CD4-positive, CD25-positive, alpha-beta regulatory T cell (primary cell): ENCODE measurements at regions not wholly inside any gene's neighbourhood (a gene's known extent, or its start where the extent isn't known, plus 50 kb on each side); places are given as distances from the start of the nearest gene placed in this dataset.

Experiments
- ATAC-seq, 2 donors: fragments of 150-1000 bp; cut with Tn5 transposase; one replicate each; pipeline ENCODE4 v1.10.0; 2021; ENCODE audit warnings: low read depth in 2 of 2, moderate number of reproducible peaks in 2 of 2, moderate library complexity in 1 of 2
- DNase-seq, 3 donors: peaks; one replicate each; pipeline versions ENCODE4 v3.0.0 to v3.0.0-alpha.2; 2012 to 2022; ENCODE audit warnings: mixed read lengths in 1 of 3
- H3K27ac ChIP-seq: one replicate; pipeline ENCODE4 v1.7.0; 2013; ENCODE audit warnings: mild to moderate bottlenecking, low read length; ENCODE audit not compliant: insufficient read depth, poor library complexity, severe bottlenecking
- H3K27me3 ChIP-seq: one replicate; pipeline ENCODE4 v1.7.0; 2013; ENCODE audit warnings: low read length; ENCODE audit not compliant: control insufficient read depth, insufficient read depth
- H3K36me3 ChIP-seq: one replicate; pipeline ENCODE4 v1.7.0; 2013; ENCODE audit warnings: mild to moderate bottlenecking, low read length, moderate library complexity; ENCODE audit not compliant: control insufficient read depth, insufficient read depth
- H3K4me1 ChIP-seq: 2 replicates; pipeline ENCODE4 v1.7.0; 2013; ENCODE audit warnings: mild to moderate bottlenecking, low read length; ENCODE audit not compliant: insufficient read depth, control insufficient read depth, poor library complexity, severe bottlenecking
- H3K4me3 ChIP-seq: one replicate; pipeline ENCODE4 v1.7.0; 2013; ENCODE audit warnings: low read depth, mild to moderate bottlenecking, low read length, moderate library complexity
- H3K9me3 ChIP-seq, 2 experiments: 1 replicate in 1 of 2; 2 replicates in 1 of 2; pipeline ENCODE4 v1.7.0; 2013; ENCODE audit warnings: low read length in 2 of 2, mild to moderate bottlenecking in 1 of 2, moderate library complexity in 1 of 2; ENCODE audit not compliant: control insufficient read depth in 2 of 2
- H3K27ac Mint-ChIP-seq, 3 donors: one replicate each; pipeline ENCODE4 v1.8.0; 2020 to 2022; ENCODE audit warnings: mild to moderate bottlenecking in 3 of 3, mixed read lengths in 3 of 3, moderate library complexity in 2 of 3
- H3K27me3 Mint-ChIP-seq: one replicate; pipeline ENCODE4 v1.8.0; 2022; ENCODE audit warnings: mild to moderate bottlenecking, mixed read lengths
- H3K36me3 Mint-ChIP-seq: one replicate; pipeline ENCODE4 v1.8.0; 2020; ENCODE audit warnings: mixed read lengths
- H3K4me1 Mint-ChIP-seq, 4 donors: one replicate each; pipeline ENCODE4 v1.8.0; 2020 to 2022; ENCODE audit warnings: mixed read lengths in 4 of 4, mild to moderate bottlenecking in 1 of 4
- H3K4me3 Mint-ChIP-seq, 4 donors: one replicate each; pipeline ENCODE4 v1.8.0; 2020 to 2022; ENCODE audit warnings: mild to moderate bottlenecking in 4 of 4, mixed read lengths in 4 of 4, moderate library complexity in 3 of 4
- H3K9me3 Mint-ChIP-seq, 7 donors: one replicate each; pipeline ENCODE4 v1.8.0; 2020 to 2022; ENCODE audit warnings: mixed read lengths in 7 of 7, mild to moderate bottlenecking in 3 of 7, moderate library complexity in 2 of 7

DNA sequence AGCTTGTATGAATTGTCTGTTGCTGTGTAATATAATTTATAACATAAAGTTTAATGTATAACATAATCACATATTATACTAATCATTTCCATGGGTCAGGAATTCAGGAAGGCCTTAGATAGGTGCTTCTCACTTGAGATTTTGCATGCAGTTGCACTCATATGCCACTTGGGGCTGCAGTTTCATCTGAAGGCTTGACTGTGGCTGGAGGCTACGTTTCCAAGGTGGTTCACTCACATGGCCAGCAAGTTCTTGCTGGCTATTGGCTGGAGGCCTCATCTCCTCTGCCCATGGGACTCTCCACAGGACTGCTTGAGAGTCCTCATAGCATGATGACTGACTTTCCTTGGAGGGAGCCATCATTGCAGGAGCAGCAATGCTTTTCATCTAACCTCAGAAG, 53.4 kb upstream of the STX18 start:
- Mint-ChIP-seq H3K9me3 (peaks cover 0 to 16% (median 8%) of the 10 kb centered on the region in 7 donors), H3K4me1 (peaks cover 0 to 3% (median 0%) of the 10 kb centered on the region in 4 donors), H3K27me3 (no peaks in the 10 kb centered on the region), H3K36me3 (peaks cover 41% of the 10 kb centered on the region), H3K4me3 (no peak overlapping the region), H3K27ac (no peak overlapping the region)
- ATAC-seq (no peak), DNase-seq (no peak)
- peaks cover 8 to 11% of the 10 kb centered on the region in 2 experiments for H3K9me3 ChIP-seq
- H3K4me1 ChIP-seq = no peaks in the 10 kb centered on the region
- H3K27ac ChIP-seq = no peak overlapping the region
- no peaks in the 10 kb centered on the region for H3K36me3 ChIP-seq
- H3K27me3 ChIP-seq = no peaks in the 10 kb centered on the region
- H3K4me3 ChIP-seq = no peak overlapping the region

DNA sequence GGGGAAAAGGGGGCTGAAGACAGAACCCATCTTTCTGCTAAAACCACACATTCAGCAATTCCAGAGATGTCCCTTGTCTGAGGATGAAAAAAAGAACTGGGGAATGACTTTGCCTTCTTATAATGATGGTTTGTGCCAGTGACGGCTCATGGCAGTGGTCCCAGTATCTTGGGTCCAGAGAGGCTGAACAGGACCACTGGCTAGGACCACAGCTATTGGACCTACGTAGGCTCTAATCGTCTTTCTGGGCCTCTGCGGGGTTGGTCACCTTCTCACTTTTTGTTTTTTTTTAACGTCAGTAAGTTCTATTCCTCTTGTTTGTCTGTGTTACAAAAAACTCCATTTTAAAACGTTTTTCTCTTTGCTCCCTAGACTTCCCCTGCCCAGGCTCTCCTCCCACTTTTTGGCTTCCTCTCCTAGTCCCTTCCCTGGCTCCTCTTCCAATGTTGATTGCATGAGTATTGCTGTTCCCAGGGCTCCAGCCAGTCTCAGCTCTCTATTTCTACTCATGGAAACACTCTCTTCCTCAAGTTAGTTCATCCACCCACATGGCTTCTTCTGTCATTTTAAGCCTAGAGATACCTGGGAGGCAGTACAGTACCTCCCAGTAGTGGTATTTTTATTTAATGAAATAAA, 52.6 kb upstream of the STX18 start:
- Mint-ChIP-seq H3K27me3 (no peaks in the 10 kb centered on the region), H3K4me3 (no peak overlapping the region), H3K27ac (no peak overlapping the region), H3K4me1 (no peaks in the 10 kb centered on the region), H3K9me3 (peaks cover 0 to 16% (median 8%) of the 10 kb centered on the region in 7 donors), H3K36me3 (peaks cover 42% of the 10 kb centered on the region)
- no peak for DNase-seq
- no peak for ATAC-seq
- no peak overlapping the region for H3K4me3 ChIP-seq
- no peaks in the 10 kb centered on the region for H3K36me3 ChIP-seq
- peaks cover 8 to 11% of the 10 kb centered on the region in 2 experiments for H3K9me3 ChIP-seq
- H3K27ac ChIP-seq = no peak overlapping the region
- H3K4me1 ChIP-seq = no peaks in the 10 kb centered on the region
- no peaks in the 10 kb centered on the region for H3K27me3 ChIP-seq

DNA sequence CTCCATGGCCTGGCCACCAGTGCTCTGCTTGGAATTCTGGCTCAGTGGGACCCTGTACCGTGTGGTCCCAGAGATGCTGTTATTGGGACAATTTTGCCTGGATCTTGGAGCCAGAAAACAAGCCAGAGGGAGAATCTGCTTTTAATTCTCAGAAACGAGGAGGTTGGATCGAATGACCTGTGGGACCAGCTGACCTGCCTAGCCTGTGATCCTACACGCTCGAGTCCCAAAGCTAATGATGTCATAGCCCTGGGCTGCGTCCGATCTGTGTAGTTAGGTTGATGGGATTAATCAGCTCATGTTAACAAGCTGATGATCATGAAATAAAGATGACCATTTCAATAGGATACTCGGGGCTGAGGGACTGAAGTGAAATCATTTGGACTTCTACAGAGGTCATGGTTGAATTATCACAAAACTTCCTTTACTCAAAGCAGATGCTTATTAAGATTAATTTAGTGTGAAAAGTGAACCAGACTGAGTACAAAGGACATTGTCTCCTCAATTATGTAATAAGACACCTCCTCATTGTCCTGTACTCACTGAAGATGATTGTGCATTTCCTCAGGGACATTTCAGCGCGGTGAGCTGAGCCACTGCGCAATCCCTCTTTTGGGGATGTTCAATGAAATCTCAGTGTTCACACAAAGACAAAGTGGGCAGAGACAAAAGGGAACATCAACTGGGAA, 51.9 kb upstream of the STX18 start:
- DNase-seq (no peak), ATAC-seq (no peak)
- peaks cover 42% of the 10 kb centered on the region for H3K36me3 Mint-ChIP-seq
- Histone ChIP-seq H3K36me3 (no peaks in the 10 kb centered on the region), H3K27me3 (no peaks in the 10 kb centered on the region), H3K4me1 (no peaks in the 10 kb centered on the region), H3K9me3 (peaks cover 8 to 11% of the 10 kb centered on the region in 2 experiments), H3K4me3 (no peak overlapping the region), H3K27ac (no peak overlapping the region)
- H3K27ac Mint-ChIP-seq = no peak overlapping the region
- peaks cover 0 to 16% (median 8%) of the 10 kb centered on the region in 7 donors for H3K9me3 Mint-ChIP-seq
- H3K27me3 Mint-ChIP-seq = no peaks in the 10 kb centered on the region
- no peaks in the 10 kb centered on the region for H3K4me1 Mint-ChIP-seq
- H3K4me3 Mint-ChIP-seq = no peak overlapping the region

DNA sequence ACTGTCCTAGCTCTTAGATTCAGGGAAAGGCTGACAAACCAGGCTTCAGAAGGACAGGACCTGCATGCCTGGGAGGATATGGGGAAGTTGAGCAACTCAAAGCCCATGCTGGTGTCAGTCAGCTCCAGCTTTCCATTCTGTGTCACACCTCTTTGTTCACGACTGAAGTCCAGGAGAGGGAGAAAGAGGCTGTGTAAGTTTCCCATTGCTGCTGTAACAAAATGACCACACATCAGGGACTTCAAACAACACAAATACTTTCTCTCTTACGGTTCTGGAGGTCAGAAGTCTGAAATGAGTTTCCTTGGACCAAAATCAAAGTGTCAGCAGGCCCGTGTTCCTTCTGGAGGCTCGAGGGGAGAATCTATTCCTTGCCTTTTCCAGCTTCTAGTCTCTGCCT, 50.6 kb upstream of the STX18 start:
- Mint-ChIP-seq H3K4me1 (no peaks in the 10 kb centered on the region), H3K36me3 (peaks cover 45% of the 10 kb centered on the region), H3K4me3 (no peak overlapping the region), H3K27me3 (no peaks in the 10 kb centered on the region), H3K9me3 (peaks cover 0 to 16% (median 8%) of the 10 kb centered on the region in 7 donors), H3K27ac (no peak overlapping the region)
- Histone ChIP-seq H3K4me3 (no peak overlapping the region), H3K27me3 (no peaks in the 10 kb centered on the region), H3K27ac (no peak overlapping the region), H3K9me3 (peaks cover 8 to 11% of the 10 kb centered on the region in 2 experiments), H3K36me3 (no peaks in the 10 kb centered on the region), H3K4me1 (no peaks in the 10 kb centered on the region)
- no peak for DNase-seq
- no peak for ATAC-seq
